SKM-1 treated with dmso at 0.1 percent for 144 hours (cell line): ENCODE measurements at regions not wholly inside any gene's neighbourhood (a gene's known extent, or its start where the extent isn't known, plus 50 kb on each side); places are given as distances from the start of the nearest gene placed in this dataset.

Experiments
- DNase-seq: peaks from one replicate; lab custom pipeline; 2025; ENCODE audit not compliant: unreplicated experiment; lab: John Stamatoyannopoulos, UW

DNA sequence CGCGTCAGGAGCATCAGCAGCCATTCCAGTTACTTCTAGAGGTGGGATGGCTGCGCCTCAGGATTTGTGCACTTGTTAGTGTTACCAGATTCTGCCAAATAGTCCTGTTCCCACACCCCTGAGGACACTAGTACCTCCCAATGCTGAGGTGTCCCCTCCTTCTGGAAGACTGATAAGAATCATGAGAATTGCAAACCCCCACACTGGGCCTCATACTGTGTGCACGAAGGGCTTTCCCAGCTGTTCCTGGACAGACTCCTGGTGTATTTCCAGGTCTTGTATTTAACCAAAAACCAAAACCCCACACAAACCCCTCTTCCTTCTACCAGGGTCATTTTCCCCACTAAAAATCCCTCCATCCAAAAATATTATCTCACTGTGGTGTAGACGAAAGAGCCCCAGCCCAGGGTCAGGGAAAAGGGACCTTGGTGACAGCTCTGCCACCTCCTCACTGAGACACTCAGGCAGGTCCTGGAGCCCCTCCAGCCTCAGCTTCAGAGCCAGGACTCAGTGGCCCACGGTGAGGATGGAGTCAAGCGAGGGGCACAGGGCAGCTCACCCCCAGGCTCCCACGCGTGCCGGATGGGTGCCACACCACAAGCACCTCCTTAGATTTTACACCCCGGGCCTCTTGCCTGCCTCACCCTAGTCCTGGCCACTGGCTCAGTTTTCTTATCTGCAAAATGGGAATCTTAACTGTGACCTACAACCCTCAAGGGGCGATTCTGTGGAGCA is 131.4 kb upstream of the RUNX3 start:
- DNase-seq = no peak

GRCh38 chr1:25057188-25057587 is 127.1 kb upstream of the RUNX3 start:
- DNase-seq = no peak

DNA sequence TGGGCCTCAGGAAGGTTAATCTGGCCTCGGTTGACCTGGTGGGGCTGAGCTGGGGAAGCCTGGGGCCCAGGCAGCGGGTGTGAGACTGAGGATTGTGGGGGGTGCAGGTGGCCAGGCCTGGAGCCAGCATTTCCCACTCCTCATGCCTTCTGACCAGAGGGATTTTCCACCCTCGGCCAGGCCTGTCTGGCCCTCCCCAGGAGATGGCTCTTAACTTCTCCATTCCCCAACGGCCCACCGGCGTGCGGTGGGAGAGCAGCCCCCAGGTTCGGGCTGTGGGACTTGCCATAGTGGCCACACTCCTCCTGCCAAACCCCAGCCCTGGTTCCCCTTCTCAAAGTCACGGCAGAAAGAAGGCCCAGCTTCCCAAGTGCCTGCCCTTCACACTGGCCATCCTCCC is 126.5 kb upstream of the RUNX3 start:
- DNase-seq = no peak

- no peak for DNase-seq
Measured at GRCh38 chr1:25055961-25056360, 125.9 kb upstream of the RUNX3 start.

- DNase-seq = no peak
Measured at GRCh38 chr1:25055324-25055780, 125.3 kb upstream of the RUNX3 start.

GRCh38 chr1:25054526-25055323 is 124.6 kb upstream of the RUNX3 start:
- DNase-seq = no peak

- no peak for DNase-seq
Measured at GRCh38 chr1:25053576-25054250, 123.6 kb upstream of the RUNX3 start.

GRCh38 chr1:25051906-25052305 is 121.8 kb upstream of the RUNX3 start:
- no peak for DNase-seq

DNA sequence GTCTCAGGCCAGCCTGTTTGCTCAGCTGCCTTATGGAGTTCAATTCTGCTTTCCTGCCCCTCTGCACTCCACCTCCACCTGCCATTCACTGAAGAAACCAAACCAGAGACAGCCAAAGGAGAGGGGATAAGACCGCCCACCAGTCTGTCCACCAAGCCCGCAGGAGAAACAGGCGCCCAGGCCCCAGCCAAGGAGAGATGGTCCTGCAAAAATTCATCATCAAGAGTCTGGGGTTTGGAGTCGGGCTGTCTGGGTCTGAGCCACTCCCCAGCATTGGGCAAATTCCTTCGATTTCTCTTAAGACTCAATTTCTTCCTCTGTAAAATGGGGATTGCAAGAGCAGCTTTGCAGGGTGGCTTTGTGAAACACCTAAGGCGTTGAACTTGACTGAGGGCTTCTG is 121.4 kb upstream of the RUNX3 start:
- DNase-seq = no peak

DNA sequence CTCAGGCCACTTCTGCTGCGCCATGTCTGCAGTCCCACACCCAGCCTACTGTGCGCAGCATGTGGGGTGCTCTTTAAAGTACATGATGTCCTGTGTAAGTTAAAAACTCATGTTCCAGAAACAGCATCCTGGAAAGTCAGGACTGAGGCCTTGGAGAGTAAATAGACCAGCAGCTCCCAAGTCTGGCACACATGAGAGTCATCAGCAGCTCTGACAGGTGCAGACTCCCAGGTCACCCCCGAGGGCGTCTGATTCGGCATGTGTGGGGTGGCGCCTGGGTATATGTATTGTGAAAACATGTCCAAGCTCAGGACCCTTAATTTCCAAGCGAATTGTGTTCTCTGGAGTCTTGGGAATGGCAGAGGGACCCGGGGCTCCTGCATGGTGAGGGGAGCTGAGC is 120.1 kb upstream of the RUNX3 start:
- DNase-seq = no peak

GRCh38 chr1:25049190-25049589 is 119.1 kb upstream of the RUNX3 start:
- no peak for DNase-seq

- DNase-seq = no peak
Measured at GRCh38 chr1:25048728-25049127, 118.7 kb upstream of the RUNX3 start.

GRCh38 chr1:25047506-25048240 is 117.6 kb upstream of the RUNX3 start:
- no peak for DNase-seq

DNA sequence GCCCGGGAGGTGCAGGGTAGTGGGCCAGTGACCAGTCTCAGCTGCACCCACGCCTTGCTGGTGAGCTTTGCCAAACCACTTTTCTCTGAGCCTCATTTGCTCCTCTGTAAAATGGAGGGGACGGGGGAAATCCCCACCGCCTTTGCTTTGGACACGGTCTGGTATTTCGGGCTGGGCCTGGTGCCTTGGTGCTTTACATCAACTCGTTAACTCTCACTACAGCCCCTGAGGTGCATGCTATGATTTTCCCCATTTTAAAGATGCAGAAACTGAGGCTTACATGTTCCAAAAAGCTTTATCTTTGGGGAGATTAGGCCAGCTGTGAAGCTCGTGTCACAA is 116.1 kb upstream of the RUNX3 start:
- DNase-seq = no peak

DNA sequence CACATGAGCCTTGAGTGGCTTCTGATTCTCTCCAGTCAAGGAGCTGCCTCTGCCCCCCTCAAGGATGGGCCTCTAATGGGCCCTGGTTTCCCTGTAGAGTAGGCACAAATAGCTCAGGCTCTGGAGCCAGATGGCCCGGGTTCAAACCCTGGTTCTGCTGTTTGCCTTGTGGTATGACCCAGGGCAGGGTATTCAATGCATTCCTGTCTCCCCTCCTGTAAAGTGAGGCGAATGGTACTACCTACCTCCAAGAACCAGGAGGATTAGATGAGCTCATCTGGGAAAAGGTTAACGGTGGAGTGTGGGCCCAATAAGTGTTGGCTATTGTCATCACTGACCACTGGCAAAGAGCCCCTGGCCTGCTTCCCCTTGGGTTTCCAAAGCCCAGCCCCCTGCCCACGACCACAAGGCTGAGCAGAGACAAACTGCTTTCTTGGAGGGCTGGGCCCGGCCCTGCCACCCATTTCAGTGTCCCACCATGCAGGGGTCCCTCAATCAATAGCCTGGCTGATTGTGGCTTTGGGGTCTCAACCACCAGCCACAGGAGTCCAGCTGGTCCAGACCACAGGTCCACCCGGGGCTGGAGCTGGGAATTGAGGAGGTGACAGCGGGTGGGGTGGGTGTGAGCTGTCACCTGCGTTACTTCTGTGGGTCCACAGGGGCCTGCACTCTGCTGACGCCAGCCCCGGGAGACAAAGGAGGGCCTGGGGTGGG is 115.6 kb upstream of the RUNX3 start:
- DNase-seq = no peak

DNA sequence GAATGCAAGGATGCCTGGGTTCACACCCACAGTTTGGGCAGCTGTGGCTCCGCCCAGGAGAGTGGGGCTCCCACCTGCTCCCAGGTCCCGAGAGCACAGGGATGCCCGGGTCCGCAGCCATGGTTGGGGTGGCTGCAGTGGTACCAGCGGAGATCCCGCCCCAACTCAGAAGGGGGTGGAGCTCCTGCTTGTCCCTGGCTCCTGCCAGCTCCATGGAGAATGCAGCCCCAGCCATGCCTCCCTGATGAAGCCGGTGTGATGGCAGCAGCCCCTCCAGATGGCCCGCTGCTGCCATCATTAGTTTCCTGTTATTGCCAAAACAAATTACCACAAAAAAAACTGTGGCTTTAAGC is 113.1 kb upstream of the RUNX3 start:
- DNase-seq = no peak

DNA sequence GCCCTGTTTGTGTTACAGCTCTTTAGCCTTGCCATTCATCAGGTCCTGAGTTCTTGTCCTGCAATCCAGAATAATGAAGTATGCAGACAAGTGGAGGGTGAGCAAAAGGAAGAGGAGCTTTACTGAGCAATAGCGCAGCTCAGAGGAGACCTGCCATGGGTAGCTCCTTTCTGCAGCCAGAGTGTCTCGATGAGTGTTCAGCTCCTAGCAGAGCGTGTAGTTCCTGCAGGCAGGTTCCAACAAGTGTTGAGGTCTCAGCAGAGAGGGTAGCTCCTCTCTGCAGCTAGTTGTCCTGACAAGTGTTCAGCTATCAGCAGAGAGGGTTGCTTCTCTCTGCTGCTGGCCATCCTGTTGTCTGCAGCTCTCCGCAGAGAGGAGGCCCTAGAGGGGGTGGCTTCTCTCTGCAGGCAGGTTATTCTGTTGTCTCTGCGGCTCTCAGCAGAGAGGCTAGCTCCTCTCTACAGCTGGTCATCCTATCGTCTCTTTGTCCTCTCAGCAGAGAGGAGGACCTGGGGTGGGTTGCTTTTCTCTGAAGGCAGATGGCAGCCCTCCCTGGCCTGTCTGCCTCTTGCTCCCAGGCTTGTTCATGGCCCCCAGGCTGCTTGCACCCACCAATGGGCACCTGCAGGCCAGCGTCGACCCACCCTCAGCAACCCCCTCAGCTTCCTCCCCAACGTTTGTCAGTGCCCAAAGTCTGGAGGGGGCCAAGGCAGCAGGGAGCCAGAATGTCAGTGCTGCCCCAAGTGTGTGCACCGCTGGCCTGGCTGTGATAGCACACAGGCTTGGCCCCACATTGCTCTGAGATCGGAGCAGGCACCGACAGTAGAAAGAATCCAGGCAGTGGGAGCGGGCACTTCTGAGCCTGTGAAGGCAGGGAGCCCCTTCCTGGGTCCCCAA is 112.5 kb upstream of the RUNX3 start:
- no peak for DNase-seq

GRCh38 chr1:25041916-25042315 is 111.8 kb upstream of the RUNX3 start:
- no peak for DNase-seq

DNA sequence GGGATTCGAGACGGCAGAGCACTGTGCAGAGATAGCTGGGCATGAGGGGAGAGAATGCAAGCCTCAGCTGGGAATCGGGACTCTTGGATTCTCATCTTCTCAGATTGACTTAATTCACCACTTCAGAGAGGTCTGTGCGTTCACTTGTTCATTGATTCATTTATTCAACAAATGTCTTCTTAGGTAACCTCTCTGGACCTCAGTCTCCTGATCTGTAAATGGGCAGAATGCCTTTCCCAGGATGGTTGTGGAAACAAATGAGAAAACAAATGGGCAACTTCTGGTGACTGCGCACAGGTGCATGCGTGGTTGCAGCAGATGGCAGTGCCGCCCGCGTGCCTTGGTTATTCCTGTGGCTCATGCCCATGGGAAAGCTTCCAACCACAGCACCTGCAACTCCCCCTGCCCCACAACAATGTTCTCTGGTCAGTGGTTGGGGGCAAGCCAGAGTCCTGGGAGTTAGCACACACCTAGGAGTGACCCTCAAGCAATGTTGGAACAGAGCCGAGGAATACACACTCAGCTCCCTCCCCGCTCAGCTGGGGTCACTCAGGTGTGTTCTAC is 110.1 kb upstream of the RUNX3 start:
- no peak for DNase-seq

DNA sequence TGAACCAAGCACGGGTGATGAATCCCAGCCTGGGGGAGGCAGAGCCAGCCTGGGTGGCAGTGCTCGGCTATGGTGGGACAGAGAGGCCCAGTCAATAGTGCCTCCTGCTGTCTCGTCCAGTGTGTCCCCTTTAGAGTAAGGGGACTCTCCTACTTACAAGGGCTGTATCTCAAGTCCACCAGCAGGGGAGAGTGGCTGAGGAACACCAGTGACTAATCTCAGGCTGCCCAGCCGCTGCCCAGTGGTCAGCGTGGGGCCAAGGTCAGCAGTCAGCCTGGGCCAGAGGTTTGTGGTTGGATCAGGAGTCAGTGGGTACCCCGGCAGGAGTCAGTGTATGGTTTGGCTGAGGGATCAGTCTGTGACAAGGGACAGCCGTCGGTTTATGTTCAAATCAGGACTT is 109.2 kb upstream of the RUNX3 start:
- no peak for DNase-seq
